ENCODE measurements at regions not wholly inside any gene's neighbourhood (a gene's known extent, or its start where the extent isn't known, plus 50 kb on each side); places are given as distances from the start of the nearest gene placed in this dataset.

GRCh38 chr14:23866269-23866668 lies 87.3 kb upstream of the DHRS4 start:
- intact Hi-C loops (cut with micrococcal nuclease): no loop called here
- Histone ChIP-seq H3K27ac (replicated peaks) (no peak overlapping the region), H3K36me3 (no peaks in the 10 kb centered on the region), H3K9me3 (replicated peaks) (peaks cover 4% of the 10 kb centered on the region), H3K4me1 (peaks cover 26% of the 10 kb centered on the region), H3K4me3 (no peak overlapping the region), H3K27me3 (ENCODE audit: low read depth) (no peaks in the 10 kb centered on the region)
- no peak for DNase-seq
- no peak for TF ChIP-seq CTCF (IDR thresholded peaks at IDR 0.05; ENCODE audit: borderline replicate concordance)

GRCh38 chr14:23869078-23869719 lies 84.4 kb upstream of the DHRS4 start:
- H3K27me3 ChIP-seq (ENCODE audit: low read depth): no peaks in the 10 kb centered on the region
- H3K9me3 ChIP-seq (replicated peaks): peaks cover 10% of the 10 kb centered on the region
- H3K4me1 ChIP-seq: peaks cover 19% of the 10 kb centered on the region
- intact Hi-C loops (cut with micrococcal nuclease): no loop called here
- TF ChIP-seq CTCF (IDR thresholded peaks at IDR 0.05; ENCODE audit: borderline replicate concordance): no peak
- H3K36me3 ChIP-seq: no peaks in the 10 kb centered on the region
- H3K27ac ChIP-seq (replicated peaks): no peak overlapping the region
- no peak for DNase-seq
- H3K4me3 ChIP-seq: no peak overlapping the region

- no peaks in the 10 kb centered on the region for H3K27me3 ChIP-seq (ENCODE audit: low read depth)
- H3K4me1 ChIP-seq: no peaks in the 10 kb centered on the region
- H3K27ac ChIP-seq (replicated peaks): no peak overlapping the region
- no peaks in the 10 kb centered on the region for H3K36me3 ChIP-seq
- no peak for TF ChIP-seq CTCF (IDR thresholded peaks at IDR 0.05; ENCODE audit: borderline replicate concordance)
- H3K9me3 ChIP-seq (replicated peaks): peaks cover 5% of the 10 kb centered on the region
- no peak for DNase-seq
- H3K4me3 ChIP-seq: no peak overlapping the region
- intact Hi-C loops (cut with micrococcal nuclease): no loop called here
These were observed 77.3 kb upstream of the DHRS4 start for GRCh38 chr14:23876160-23876750.

GRCh38 chr14:23877111-23877510 lies 76.5 kb upstream of the DHRS4 start:
- no peak for TF ChIP-seq CTCF (IDR thresholded peaks at IDR 0.05; ENCODE audit: borderline replicate concordance)
- intact Hi-C loops (cut with micrococcal nuclease): no loop called here
- Histone ChIP-seq H3K4me3 (no peak overlapping the region), H3K4me1 (no peaks in the 10 kb centered on the region), H3K9me3 (replicated peaks) (peaks cover 5% of the 10 kb centered on the region), H3K27me3 (ENCODE audit: low read depth) (no peaks in the 10 kb centered on the region), H3K36me3 (no peaks in the 10 kb centered on the region), H3K27ac (replicated peaks) (no peak overlapping the region)
- DNase-seq: no peak

GRCh38 chr14:23877538-23878180 lies 75.9 kb upstream of the DHRS4 start:
- Histone ChIP-seq H3K27ac (replicated peaks) (no peak overlapping the region), H3K36me3 (no peaks in the 10 kb centered on the region), H3K4me3 (no peak overlapping the region), H3K4me1 (no peaks in the 10 kb centered on the region), H3K9me3 (replicated peaks) (peaks cover 5% of the 10 kb centered on the region), H3K27me3 (ENCODE audit: low read depth) (no peaks in the 10 kb centered on the region)
- intact Hi-C loops (cut with micrococcal nuclease): no loop called here
- no peak for TF ChIP-seq CTCF (IDR thresholded peaks at IDR 0.05; ENCODE audit: borderline replicate concordance)
- DNase-seq: no peak

Data from left ventricle myocardium inferior (tissue), 1 donor.